HG03439 (cell line): ENCODE measurements at regions not wholly inside any gene's neighbourhood (a gene's known extent, or its start where the extent isn't known, plus 50 kb on each side); places are given as distances from the start of the nearest gene placed in this dataset.

Experiments
- ATAC-seq: cut with Tn5 transposase; IDR thresholded peaks from one replicate; pipeline ENCODE4 v1.9.1; 2021; ENCODE audit warnings: mild to moderate bottlenecking, moderate library complexity; ENCODE audit not compliant: unreplicated experiment

GRCh38 chr1:234729561-234730474 is 119.8 kb upstream of the IRF2BP2 start:
- no peak for ATAC-seq

- ATAC-seq: no peak
These were observed 118.8 kb upstream of the IRF2BP2 start for GRCh38 chr1:234728740-234729139.

GRCh38 chr1:234727018-234727940 is 117.3 kb upstream of the IRF2BP2 start:
- no peak for ATAC-seq

- no peak for ATAC-seq
These were observed 116.5 kb upstream of the IRF2BP2 start for GRCh38 chr1:234726359-234726943.

- no peak for ATAC-seq
These were observed 115.5 kb upstream of the IRF2BP2 start for GRCh38 chr1:234725177-234726132.

- ATAC-seq: no peak
These were observed 114.7 kb upstream of the IRF2BP2 start for GRCh38 chr1:234724516-234725176.

GRCh38 chr1:234722904-234723720 is 113.1 kb upstream of the IRF2BP2 start:
- no peak for ATAC-seq

GRCh38 chr1:234722270-234722704 is 112.3 kb upstream of the IRF2BP2 start:
- no peak for ATAC-seq

GRCh38 chr1:234721476-234722269 is 111.7 kb upstream of the IRF2BP2 start:
- ATAC-seq: no peak

GRCh38 chr1:234720709-234721441 is 110.9 kb upstream of the IRF2BP2 start:
- no peak for ATAC-seq

GRCh38 chr1:234719454-234720251 is 109.7 kb upstream of the IRF2BP2 start:
- ATAC-seq: no peak

GRCh38 chr1:234718496-234719453 is 108.8 kb upstream of the IRF2BP2 start:
- ATAC-seq: no peak

GRCh38 chr1:234716908-234717375 is 107.0 kb upstream of the IRF2BP2 start:
- ATAC-seq: no peak

- ATAC-seq: no peak
These were observed 105.5 kb upstream of the IRF2BP2 start for GRCh38 chr1:234715252-234716014.
